ENCODE measurements at regions not wholly inside any gene's neighbourhood (a gene's known extent, or its start where the extent isn't known, plus 50 kb on each side); places are given as distances from the start of the nearest gene placed in this dataset.

GRCh38 chr14:98623788-98624415, 648.1 kb downstream of the BCL11B start:
- ATAC-seq (no peak), DNase-seq (no peak)
- intact Hi-C loops (cut with DNase I), result no loop called here
- Histone ChIP-seq H3K4me1 (no peaks in the 10 kb centered on the region), H3K27me3 (ENCODE audit: insufficient read depth in 3 of 3, low read length in 2 of 3) (no peaks in the 10 kb centered on the region), H3K9me3 (peaks cover 3% of the 10 kb centered on the region), H3K4me3 (no peak overlapping the region), H3K27ac (no peak overlapping the region), H3K36me3 (ENCODE audit: insufficient read depth in 1 of 2, low read depth in 1 of 2) (no peaks in the 10 kb centered on the region)
- TF ChIP-seq CTCF (IDR thresholded peaks at IDR 0.05), result no peak
- 82 to 85% (median 83%) methylated on average over 14 of the region's 14 CpGs for WGBS, 3 donors

GRCh38 chr14:98633380-98633779, 638.6 kb downstream of the BCL11B start:
- no peak for TF ChIP-seq CTCF (IDR thresholded peaks at IDR 0.05)
- intact Hi-C loops (cut with DNase I), result no loop called here
- Histone ChIP-seq H3K4me3 (no peak overlapping the region), H3K36me3 (ENCODE audit: insufficient read depth in 1 of 2, low read depth in 1 of 2) (no peaks in the 10 kb centered on the region), H3K27ac (no peak overlapping the region), H3K4me1 (no peaks in the 10 kb centered on the region), H3K27me3 (ENCODE audit: insufficient read depth in 3 of 3, low read length in 2 of 3) (no peaks in the 10 kb centered on the region), H3K9me3 (peaks cover 3% of the 10 kb centered on the region)
- WGBS, 3 donors, result 16 to 32% (median 20%) methylated on average over 5 of the region's 5 CpGs
- DNase-seq (no peak), ATAC-seq (peak; percentile 42 to 76 (median 61))

- intact Hi-C loops (cut with DNase I), result no loop called here
- no peak overlapping the region for H3K27ac ChIP-seq
- TF ChIP-seq CTCF (IDR thresholded peaks at IDR 0.05), result no peak
- no peaks in the 10 kb centered on the region for H3K27me3 ChIP-seq (ENCODE audit: insufficient read depth in 3 of 3, low read length in 2 of 3)
- no peak for ATAC-seq
- H3K4me3 ChIP-seq, result no peak overlapping the region
- no peaks in the 10 kb centered on the region for H3K4me1 ChIP-seq
- no peak for DNase-seq
- H3K36me3 ChIP-seq (ENCODE audit: insufficient read depth in 1 of 2, low read depth in 1 of 2), result no peaks in the 10 kb centered on the region
- peaks cover 3% of the 10 kb centered on the region for H3K9me3 ChIP-seq
- WGBS, 3 donors, result 48 to 61% (median 51%) methylated on average over 6 of the region's 6 CpGs
These were observed 637.8 kb downstream of the BCL11B start for GRCh38 chr14:98634043-98634820.

- WGBS, 3 donors, result 89 to 93% (median 89%) methylated on average over 3 of the region's 3 CpGs
- ATAC-seq (no peak), DNase-seq (no peak)
- Histone ChIP-seq H3K4me3 (no peak overlapping the region), H3K27me3 (ENCODE audit: insufficient read depth in 3 of 3, low read length in 2 of 3) (no peaks in the 10 kb centered on the region), H3K9me3 (peaks cover 3% of the 10 kb centered on the region), H3K4me1 (no peaks in the 10 kb centered on the region), H3K27ac (no peak overlapping the region), H3K36me3 (ENCODE audit: insufficient read depth in 1 of 2, low read depth in 1 of 2) (no peaks in the 10 kb centered on the region)
- no peak for TF ChIP-seq CTCF (IDR thresholded peaks at IDR 0.05)
- intact Hi-C loops (cut with DNase I), result no loop called here
These were observed 633.6 kb downstream of the BCL11B start for GRCh38 chr14:98638366-98638765.

Data from psoas muscle (tissue), 7 donors.